IMR-90 (cell line): ENCODE measurements at regions not wholly inside any gene's neighbourhood (a gene's known extent, or its start where the extent isn't known, plus 50 kb on each side); places are given as distances from the start of the nearest gene placed in this dataset.

Experiments used
- ATAC-seq: fragments of 200-7000 bp; cut with Tn5 transposase; 2 replicates; pipeline ENCODE4 v1.9.1; 2020; ENCODE audit warnings: low read depth, mild to moderate bottlenecking, moderate library complexity
- BruUV-seq: library from RNA; stranded (reverse); fragments of 400-500 nt; replicated peaks from 2 replicates; lab custom pipeline; 2021; lab: Mats Ljungman, UMichigan
- CTCF ChIA-PET: fragments of 300-600 bp; formaldehyde crosslinking; extraction: SDS; loops from one replicate; lab custom pipeline; 2021; ENCODE audit warnings: antibody characterized with exemption; lab: Yijun Ruan, JAX
- POLR2A ChIA-PET: fragments of 300-600 bp; sonication (Branson Sonifier 250); formaldehyde crosslinking; loops from one replicate; lab custom pipeline; 2022; ENCODE audit warnings: antibody characterized with exemption; ENCODE audit not compliant: unreplicated experiment; lab: Charles Lee
- DNase-seq: peaks from one replicate; pipeline ENCODE4 v3.0.0; 2013
- H2AFZ ChIP-seq: replicated peaks from 2 replicates; pipeline ENCODE3; 2013; ENCODE audit warnings: low read length, mild to moderate bottlenecking; ENCODE audit not compliant: poor library complexity
- H2AK5ac ChIP-seq: 2 replicates; pipeline ENCODE4 v1.6.1; 2013; ENCODE audit warnings: low read depth, low read length, inconsistent platforms
- H2AK9ac ChIP-seq: replicated peaks from 2 replicates; pipeline ENCODE3; 2013; ENCODE audit warnings: mild to moderate bottlenecking, low read depth, low read length, moderate library complexity; ENCODE audit not compliant: poor library complexity
- H2BK120ac ChIP-seq: 2 replicates; pipeline ENCODE4 v1.6.1; 2013; ENCODE audit warnings: low read depth, low read length, inconsistent platforms
- H2BK15ac ChIP-seq: 3 replicates; pipeline ENCODE4 v1.6.1; 2013; ENCODE audit warnings: low read depth, low read length, inconsistent platforms
- H2BK20ac ChIP-seq: 2 replicates; pipeline ENCODE4 v1.6.1; 2013; ENCODE audit warnings: low read depth, mild to moderate bottlenecking, inconsistent platforms, low read length, moderate library complexity
- H2BK5ac ChIP-seq: 2 replicates; pipeline ENCODE4 v1.6.1; 2013; ENCODE audit warnings: mild to moderate bottlenecking, low read depth, low read length, inconsistent platforms; ENCODE audit not compliant: poor library complexity, severe bottlenecking
- H3K14ac ChIP-seq: replicated peaks from 2 replicates; pipeline ENCODE4 v1.6.1; 2013; ENCODE audit warnings: low read depth, low read length, inconsistent platforms
- H3K18ac ChIP-seq: 2 replicates; pipeline ENCODE4 v1.6.1; 2013; ENCODE audit warnings: low read depth, low read length, control low read depth
- H3K23ac ChIP-seq: 2 replicates; pipeline ENCODE4 v1.6.1; 2013; ENCODE audit warnings: low read depth, low read length, inconsistent platforms
- H3K27ac ChIP-seq: 2 replicates; pipeline ENCODE4 v1.5.1; 2013; ENCODE audit warnings: mild to moderate bottlenecking, control low read depth, low read length; ENCODE audit not compliant: insufficient read depth
- H3K27me3 ChIP-seq: 2 replicates; pipeline ENCODE4 v1.6.1; 2013; ENCODE audit warnings: low read length; ENCODE audit not compliant: control insufficient read depth, insufficient read depth
- H3K36me3 ChIP-seq: 2 replicates; pipeline ENCODE4 v1.6.1; 2013; ENCODE audit warnings: low read length, mixed read lengths; ENCODE audit not compliant: control insufficient read depth, insufficient read depth
- H3K4ac ChIP-seq: 2 replicates; pipeline ENCODE4 v1.6.1; 2013; ENCODE audit warnings: low read depth, low read length, inconsistent platforms
- H3K4me1 ChIP-seq: 2 replicates; pipeline ENCODE4 v1.6.1; 2013; ENCODE audit warnings: low read length, mixed read lengths; ENCODE audit not compliant: control insufficient read depth, insufficient read depth
- H3K4me2 ChIP-seq: 2 replicates; pipeline ENCODE4 v1.6.1; 2013; ENCODE audit warnings: low read depth, mild to moderate bottlenecking, control low read depth, low read length, moderate library complexity
- H3K4me3 ChIP-seq: 2 replicates; pipeline ENCODE4 v1.5.1; 2013; ENCODE audit warnings: low read depth, mild to moderate bottlenecking, control low read depth, low read length, moderate library complexity; ENCODE audit not compliant: insufficient read depth
- H3K56ac ChIP-seq: 2 replicates; pipeline ENCODE4 v1.6.1; 2013; ENCODE audit warnings: low read length, inconsistent platforms; ENCODE audit not compliant: insufficient read depth; ENCODE audit errors: extremely low read depth
- H3K79me1 ChIP-seq, 2 experiments: 2 replicates each; pipeline ENCODE4 v1.6.1; 2013; ENCODE audit warnings: low read length in 2 of 2, inconsistent platforms in 1 of 2, low read depth in 1 of 2
- H3K9ac ChIP-seq: 2 replicates; pipeline ENCODE4 v1.6.1; 2013; ENCODE audit warnings: low read depth, low read length, control low read depth
- H3K9me1 ChIP-seq: 2 replicates; pipeline ENCODE4 v1.6.1; 2013; ENCODE audit warnings: low read length, inconsistent platforms; ENCODE audit not compliant: insufficient read depth
- H3K9me3 ChIP-seq: 2 replicates; pipeline ENCODE4 v1.6.1; 2013; ENCODE audit warnings: low read length; ENCODE audit not compliant: control insufficient read depth, insufficient read depth
- H4K20me1 ChIP-seq: 2 replicates; pipeline ENCODE4 v1.6.1; 2013; ENCODE audit warnings: low read length, inconsistent platforms; ENCODE audit not compliant: insufficient read depth
- H4K5ac ChIP-seq: 2 replicates; pipeline ENCODE4 v1.6.1; 2013; ENCODE audit warnings: mild to moderate bottlenecking, low read depth, low read length, control low read depth
- H4K8ac ChIP-seq, 2 experiments: 2 replicates each; pipeline ENCODE4 v1.6.1; 2013; ENCODE audit warnings: low read depth in 2 of 2, low read length in 2 of 2, control low read depth in 1 of 2, inconsistent platforms in 1 of 2
- H4K91ac ChIP-seq: 2 replicates; pipeline ENCODE4 v1.6.1; 2013; ENCODE audit warnings: low read depth, low read length, inconsistent platforms; ENCODE audit not compliant: insufficient read depth
- BHLHE40 ChIP-seq: fragments of 150-350 bp; IDR thresholded peaks from 2 replicates; pipeline ENCODE4 v1.6.1; 2016; ENCODE audit warnings: mild to moderate bottlenecking, low read depth, low read length
- CEBPB ChIP-seq: IDR thresholded peaks from 2 replicates; pipeline ENCODE4 v1.6.1; 2012; ENCODE audit warnings: low read depth, low read length, improper control_type of control experiment
- CHD1 ChIP-seq: IDR thresholded peaks from 2 replicates; pipeline ENCODE4 v1.6.1; 2012; ENCODE audit warnings: low read depth, low read length, improper control_type of control experiment
- CTCF ChIP-seq: conservative IDR thresholded peaks from 2 replicates; pipeline ENCODE4 v1.5.1; 2012; ENCODE audit warnings: mild to moderate bottlenecking, low read depth, low read length, improper control_type of control experiment
- ELK1 ChIP-seq: fragments of 150-350 bp; IDR thresholded peaks from 2 replicates; pipeline ENCODE4 v1.6.1; 2016; ENCODE audit warnings: low read depth, mild to moderate bottlenecking, low read length, moderate library complexity, borderline replicate concordance
- FOS ChIP-seq: fragments of 150-350 bp; IDR thresholded peaks from 2 replicates; pipeline ENCODE4 v1.6.1; 2016; ENCODE audit warnings: low read depth, low read length
- MAFK ChIP-seq: IDR thresholded peaks from 2 replicates; pipeline ENCODE4 v1.6.1; 2012; ENCODE audit warnings: low read depth, low read length, improper control_type of control experiment
- MAZ ChIP-seq: IDR thresholded peaks from 2 replicates; pipeline ENCODE4 v1.6.1; 2012; ENCODE audit warnings: low read depth, mild to moderate bottlenecking, low read length, improper control_type of control experiment, moderate library complexity, borderline replicate concordance
- MXI1 ChIP-seq: IDR thresholded peaks from 2 replicates; pipeline ENCODE4 v1.6.1; 2012; ENCODE audit warnings: low read depth, mild to moderate bottlenecking, low read length, moderate library complexity, borderline replicate concordance
- NFE2L2 ChIP-seq: fragments of 150-350 bp; IDR thresholded peaks from 2 replicates; pipeline ENCODE4 v1.6.1; 2016; ENCODE audit warnings: low read depth, mild to moderate bottlenecking, low read length
- POLR2A ChIP-seq: IDR thresholded peaks from 2 replicates; pipeline ENCODE4 v1.6.1; 2012; ENCODE audit warnings: mild to moderate bottlenecking, low read depth, low read length
- RAD21 ChIP-seq: IDR thresholded peaks from 2 replicates; pipeline ENCODE4 v1.6.1; 2012; ENCODE audit warnings: low read length, improper control_type of control experiment
- RCOR1 ChIP-seq: IDR thresholded peaks from 2 replicates; pipeline ENCODE4 v1.6.1; 2012; ENCODE audit warnings: mild to moderate bottlenecking, low read length, improper control_type of control experiment; ENCODE audit not compliant: insufficient replicate concordance
- RFX5 ChIP-seq: IDR thresholded peaks from 2 replicates; pipeline ENCODE4 v1.8.0; 2012; ENCODE audit warnings: low read depth, mild to moderate bottlenecking, low read length, moderate library complexity
- SMC3 ChIP-seq: fragments of 150-350 bp; IDR thresholded peaks from 2 replicates; pipeline ENCODE4 v1.6.1; 2016; ENCODE audit warnings: low read depth, mild to moderate bottlenecking, antibody characterized with exemption, low read length, moderate library complexity
- USF2 ChIP-seq: fragments of 150-350 bp; IDR thresholded peaks from 2 replicates; pipeline ENCODE4 v1.6.1; 2017; ENCODE audit warnings: mild to moderate bottlenecking, antibody characterized with exemption, low read length, low read depth
- WGBS, 2 experiments: methylation state at CpG; one replicate each; pipeline versions ENCODE4 v1.1.5 to v1.1.7; 2013; ENCODE audit warnings: missing lambda C conversion rate in 2 of 2; ENCODE audit not compliant: insufficient read length in 1 of 2; ENCODE audit errors: extremely low coverage in 2 of 2; 5-methylcytosine and 5-hydroxymethylcytosine counted together
- dilution Hi-C: fragments of 300-500 bp; cut with HindIII; formaldehyde crosslinking; loops from one replicate; pipeline ENCODE4 v1.14.3; 2018; ENCODE audit warnings: low sequenced_read_pairs; ENCODE audit not compliant: unreplicated experiment
- in situ Hi-C: fragments of 300-500 bp; cut with MboI; formaldehyde crosslinking; loops from 3 replicates; pipeline ENCODE4 v1.14.3; 2019; ENCODE audit warnings: low sequenced_read_pairs, inconsistent platforms, mixed read lengths
- intact Hi-C: fragments of 100-400 bp; cut with micrococcal nuclease; formaldehyde crosslinking; loops from 2 replicates; pipeline ENCODE4 v1.10.0; 2022

- H3K4me1 ChIP-seq = no peaks in the 10 kb centered on the region
- no peak overlapping the region for H2AFZ ChIP-seq
- in situ Hi-C loops = no loop called here
- dilution Hi-C loops = no loop called here
- no peaks in the 10 kb centered on the region for H3K36me3 ChIP-seq
- TF ChIP-seq CEBPB (no peak), MAFK (no peak), MAZ (no peak), MXI1 (no peak), SMC3 (no peak), FOS (no peak), ELK1 (no peak), RFX5 (no peak), RAD21 (no peak), POLR2A (no peak), USF2 (no peak), RCOR1 (no peak), BHLHE40 (no peak), NFE2L2 (no peak), CHD1 (no peak), CTCF (no peak)
- no peak overlapping the region for H4K8ac ChIP-seq
- H3K4me2 ChIP-seq = no peak overlapping the region
- intact Hi-C loops = no loop called here
- no peak for DNase-seq
- H3K9ac ChIP-seq = no peak overlapping the region
- no peak overlapping the region for H3K14ac ChIP-seq
- H2BK120ac ChIP-seq = no peak overlapping the region
- WGBS, 2 experiments = no CpG with 5 or more reads among the region's 2 CpGs
- H3K27ac ChIP-seq = no peak overlapping the region
- H3K9me3 ChIP-seq = no peaks in the 10 kb centered on the region
- H3K18ac ChIP-seq = no peak overlapping the region
- no peak overlapping the region for H4K5ac ChIP-seq
- H2BK20ac ChIP-seq = no peak overlapping the region
- H2BK15ac ChIP-seq = no peak overlapping the region
- H3K56ac ChIP-seq = no peak overlapping the region
- no peak for ATAC-seq
- ChIA-PET CTCF (interaction anchor here (1.6 kb wide), 1 partner anchor 74 kb away, joined by 3 read pairs; no protein-coding TSS in a partner anchor), POLR2A (no interaction called here)
- no peak overlapping the region for H3K23ac ChIP-seq
- peaks cover 2% of the 10 kb centered on the region for H3K27me3 ChIP-seq
- no peaks in the 10 kb centered on the region for H3K9me1 ChIP-seq
- no peak overlapping the region for H2AK5ac ChIP-seq
- H3K79me1 ChIP-seq = no peaks in the 10 kb centered on the region
- no TSS peak for BruUV-seq
- no peak overlapping the region for H3K4ac ChIP-seq
- H3K4me3 ChIP-seq = no peak overlapping the region
- no peak overlapping the region for H2BK5ac ChIP-seq
- H4K20me1 ChIP-seq = no peaks in the 10 kb centered on the region
- no peak overlapping the region for H2AK9ac ChIP-seq
- no peak overlapping the region for H4K91ac ChIP-seq
Observed at GRCh38 chr2:175277772-175278171, 96.3 kb upstream of the ATP5MC3 start.
